ENCODE measurements at regions not wholly inside any gene's neighbourhood (a gene's known extent, or its start where the extent isn't known, plus 50 kb on each side); places are given as distances from the start of the nearest gene placed in this dataset.

DNA sequence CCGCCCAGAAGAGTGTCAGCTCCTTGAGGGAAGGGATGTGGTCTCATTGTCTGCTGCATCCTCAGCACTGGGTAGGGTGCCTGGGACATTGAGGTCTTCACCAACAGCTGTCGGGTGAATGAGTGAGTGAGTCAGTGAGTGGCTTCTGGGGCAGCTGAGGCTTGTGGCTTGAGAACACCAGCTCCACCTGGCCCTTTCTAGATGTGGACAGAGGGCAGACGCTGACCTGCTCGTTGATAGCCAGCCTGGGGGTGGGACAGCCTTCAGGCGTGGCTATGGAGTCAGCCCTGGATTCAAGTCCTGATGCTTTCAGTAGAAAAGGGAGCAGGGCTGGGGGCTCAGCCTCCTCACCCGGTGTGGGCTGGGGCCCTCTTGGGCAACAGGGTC, 215.1 kb downstream of the C9orf50 start:
- no peak for TF ChIP-seq BACH1 (IDR thresholded peaks at IDR 0.05; ENCODE audit: low read length)
- TF ChIP-seq, protein P1, sequence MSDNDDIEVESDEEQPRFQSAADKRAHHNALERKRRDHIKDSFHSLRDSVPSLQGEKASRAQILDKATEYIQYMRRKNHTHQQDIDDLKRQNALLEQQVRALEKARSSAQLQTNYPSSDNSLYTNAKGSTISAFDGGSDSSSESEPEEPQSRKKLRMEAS (IDR thresholded peaks at IDR 0.05): no peak
- TF ChIP-seq CHD2 (IDR thresholded peaks at IDR 0.05; ENCODE audit: low read length): no peak
- TF ChIP-seq EP300 (IDR thresholded peaks at IDR 0.05; ENCODE audit: borderline replicate concordance in 1 of 2, low read depth in 2 of 2, low read length in 2 of 2): no peak
- TF ChIP-seq EZH2 (IDR thresholded peaks at IDR 0.05; ENCODE audit: low read depth, low read length, severe bottlenecking): no peak
- no peak for TF ChIP-seq RXRA (IDR thresholded peaks at IDR 0.05; ENCODE audit: insufficient read depth, low read depth, low read length)
- TF ChIP-seq, protein P2, sequence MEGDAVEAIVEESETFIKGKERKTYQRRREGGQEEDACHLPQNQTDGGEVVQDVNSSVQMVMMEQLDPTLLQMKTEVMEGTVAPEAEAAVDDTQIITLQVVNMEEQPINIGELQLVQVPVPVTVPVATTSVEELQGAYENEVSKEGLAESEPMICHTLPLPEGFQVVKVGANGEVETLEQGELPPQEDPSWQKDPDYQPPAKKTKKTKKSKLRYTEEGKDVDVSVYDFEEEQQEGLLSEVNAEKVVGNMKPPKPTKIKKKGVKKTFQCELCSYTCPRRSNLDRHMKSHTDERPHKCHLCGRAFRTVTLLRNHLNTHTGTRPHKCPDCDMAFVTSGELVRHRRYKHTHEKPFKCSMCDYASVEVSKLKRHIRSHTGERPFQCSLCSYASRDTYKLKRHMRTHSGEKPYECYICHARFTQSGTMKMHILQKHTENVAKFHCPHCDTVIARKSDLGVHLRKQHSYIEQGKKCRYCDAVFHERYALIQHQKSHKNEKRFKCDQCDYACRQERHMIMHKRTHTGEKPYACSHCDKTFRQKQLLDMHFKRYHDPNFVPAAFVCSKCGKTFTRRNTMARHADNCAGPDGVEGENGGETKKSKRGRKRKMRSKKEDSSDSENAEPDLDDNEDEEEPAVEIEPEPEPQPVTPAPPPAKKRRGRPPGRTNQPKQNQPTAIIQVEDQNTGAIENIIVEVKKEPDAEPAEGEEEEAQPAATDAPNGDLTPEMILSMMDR (IDR thresholded peaks at IDR 0.05; ENCODE audit: control extremely low read depth in 1 of 3, insufficient read depth in 1 of 3, low read depth in 1 of 3, low read length in 3 of 3): no peak
- no peak for TF ChIP-seq POLR2AphosphoS5 (IDR thresholded peaks at IDR 0.05; ENCODE audit: low read depth, low read length)
- no peak for TF ChIP-seq SRF (IDR thresholded peaks at IDR 0.05; ENCODE audit: low read depth, low read length)
- TF ChIP-seq CREB1 (IDR thresholded peaks at IDR 0.05): no peak
